NCI-H460 (cell line): ENCODE measurements at regions not wholly inside any gene's neighbourhood (a gene's known extent, or its start where the extent isn't known, plus 50 kb on each side); places are given as distances from the start of the nearest gene placed in this dataset.

Experiments used
- DNase-seq: peaks from one replicate; pipeline ENCODE4 v3.0.0-alpha.2; 2016; ENCODE audit warnings: low read depth; ENCODE audit errors: extremely low read depth

DNA sequence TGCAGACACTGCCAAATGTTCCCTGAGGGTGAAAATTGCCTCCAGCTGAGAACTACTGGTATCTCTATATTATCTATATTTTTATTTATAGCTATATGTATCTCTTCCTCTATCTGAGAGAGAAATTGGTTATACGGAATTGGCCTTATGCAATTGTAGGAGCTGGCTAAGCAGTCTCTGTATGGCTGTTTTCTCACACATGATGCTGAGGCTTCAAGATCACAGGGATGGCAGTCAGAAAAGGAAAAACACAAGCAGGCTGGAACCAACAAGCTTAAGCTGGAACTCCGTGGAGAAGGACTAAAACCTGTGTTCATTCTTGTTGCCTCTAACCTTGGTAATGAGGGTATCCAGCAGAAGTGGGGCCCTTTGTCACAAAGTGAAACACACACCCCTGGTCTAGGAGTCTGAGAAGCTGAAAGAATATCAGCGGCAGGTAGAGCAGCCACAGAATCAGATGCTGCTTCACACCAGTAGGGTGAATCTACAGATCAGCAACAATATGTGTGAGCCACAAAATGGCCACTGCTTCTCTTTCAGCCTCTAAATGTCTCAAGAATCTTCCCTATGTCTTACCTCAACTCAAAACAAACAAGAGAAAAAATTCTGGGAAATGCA, 166.5 kb upstream of the PPP1R2C start:
- no peak for DNase-seq

DNA sequence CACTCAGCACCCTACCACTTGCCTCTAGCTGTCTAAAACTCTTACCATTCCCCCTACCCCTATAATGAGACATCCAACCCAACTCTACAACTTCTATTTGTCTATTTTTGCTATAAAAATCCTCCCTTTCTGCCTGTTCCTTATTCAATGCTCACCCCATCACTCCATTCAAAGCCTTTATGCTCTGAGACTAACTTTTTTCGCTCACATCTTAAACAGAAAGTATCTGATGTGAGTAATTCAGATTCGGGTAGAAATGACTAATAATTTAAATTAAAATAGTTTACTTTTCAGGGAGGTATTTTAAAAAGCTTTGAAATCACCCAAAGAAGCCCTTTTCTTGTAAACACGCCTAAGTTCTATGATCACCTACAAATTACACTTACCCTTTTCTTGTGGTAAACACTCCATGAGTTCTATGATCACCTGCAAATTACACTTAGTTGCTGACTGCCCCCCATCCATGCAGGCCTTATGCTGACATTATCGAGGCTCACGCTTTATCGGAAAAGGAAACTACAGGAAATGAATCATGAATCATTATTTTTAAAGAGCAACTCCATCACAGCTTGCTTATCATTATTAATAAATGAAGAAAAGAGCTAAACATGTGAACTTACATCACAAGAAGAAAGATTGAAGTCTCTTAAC, 168.7 kb upstream of the PPP1R2C start:
- no peak for DNase-seq

DNA sequence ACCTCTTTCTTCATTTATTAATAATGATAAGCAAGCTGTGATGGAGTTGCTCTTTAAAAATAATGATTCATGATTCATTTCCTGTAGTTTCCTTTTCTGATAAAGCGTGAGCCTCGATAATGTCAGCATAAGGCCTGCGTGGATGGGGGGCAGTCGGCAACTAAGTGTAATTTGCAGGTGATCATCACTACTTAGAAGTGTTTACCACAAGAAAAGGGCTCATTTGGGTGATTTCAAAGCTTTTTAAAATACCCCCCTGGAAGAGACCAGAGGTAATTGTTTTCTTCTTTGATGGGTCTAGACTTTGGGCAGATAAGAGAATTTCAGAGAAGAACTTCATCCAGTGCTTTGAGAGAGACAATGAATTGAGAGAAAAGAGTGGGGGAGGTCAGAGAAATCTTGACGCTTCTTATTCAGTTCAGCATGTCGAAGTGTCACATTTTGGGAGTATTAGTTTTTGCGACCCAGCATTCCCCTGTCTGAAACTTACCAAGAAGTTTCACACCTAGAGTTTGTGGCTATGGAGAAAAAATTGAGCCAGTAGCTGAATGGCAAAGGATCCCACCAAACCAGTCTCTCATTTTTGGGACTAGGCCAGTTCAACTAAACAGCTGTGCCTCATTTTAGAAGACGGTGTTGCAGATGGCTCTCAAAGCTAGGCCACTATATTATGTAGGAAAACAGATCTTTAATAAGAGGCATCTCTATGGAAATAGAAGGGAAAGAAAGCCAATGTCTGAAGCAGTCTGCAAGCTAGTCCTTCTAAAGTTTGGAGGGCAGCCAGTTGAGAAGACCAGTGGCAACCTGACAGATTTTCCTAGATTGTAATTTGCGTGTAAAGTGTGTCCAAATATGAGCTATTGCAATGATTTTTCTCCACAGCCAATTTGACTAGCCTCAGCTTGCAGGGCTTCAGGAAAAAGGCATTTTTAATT, 171.0 kb upstream of the PPP1R2C start:
- DNase-seq: no peak

DNA sequence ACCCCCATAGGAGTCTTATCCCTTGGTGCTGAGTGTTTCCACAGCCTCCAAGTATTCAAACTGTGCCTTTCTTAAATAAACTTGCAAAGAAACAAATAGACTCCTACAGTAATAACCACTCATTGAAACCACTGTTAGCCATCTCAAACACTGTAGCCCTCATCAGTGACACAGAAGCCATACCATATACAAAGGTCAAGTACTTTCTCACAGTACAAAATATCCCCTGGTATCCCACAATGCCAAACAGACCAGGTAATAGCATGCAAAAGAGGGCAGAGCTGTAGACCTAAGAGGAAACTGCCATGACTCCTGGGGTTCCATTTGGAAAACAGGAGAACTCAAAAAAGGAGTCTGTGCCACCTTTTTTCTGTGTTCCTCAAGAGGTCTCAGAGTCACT, 173.8 kb upstream of the PPP1R2C start:
- DNase-seq: no peak

DNA sequence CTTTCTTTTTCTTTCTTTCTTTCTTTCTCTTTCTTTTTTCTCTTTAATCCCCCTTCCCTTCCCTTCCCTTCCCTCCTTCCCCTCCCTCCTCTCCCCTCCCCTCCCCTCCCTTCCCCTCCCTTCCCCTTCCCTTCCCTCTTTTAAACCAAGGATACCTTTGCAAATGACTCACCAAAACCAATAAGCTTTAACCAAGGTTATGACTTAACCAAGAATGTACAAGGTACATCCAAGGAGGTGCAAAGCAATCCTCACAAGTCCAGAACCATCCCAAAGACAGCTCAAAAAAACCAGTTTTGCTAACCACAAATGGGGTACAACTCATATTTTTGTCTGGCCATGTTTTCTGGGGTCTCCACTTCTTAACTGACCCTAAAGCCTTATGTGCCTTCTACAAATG, 174.7 kb upstream of the PPP1R2C start:
- no peak for DNase-seq

DNA sequence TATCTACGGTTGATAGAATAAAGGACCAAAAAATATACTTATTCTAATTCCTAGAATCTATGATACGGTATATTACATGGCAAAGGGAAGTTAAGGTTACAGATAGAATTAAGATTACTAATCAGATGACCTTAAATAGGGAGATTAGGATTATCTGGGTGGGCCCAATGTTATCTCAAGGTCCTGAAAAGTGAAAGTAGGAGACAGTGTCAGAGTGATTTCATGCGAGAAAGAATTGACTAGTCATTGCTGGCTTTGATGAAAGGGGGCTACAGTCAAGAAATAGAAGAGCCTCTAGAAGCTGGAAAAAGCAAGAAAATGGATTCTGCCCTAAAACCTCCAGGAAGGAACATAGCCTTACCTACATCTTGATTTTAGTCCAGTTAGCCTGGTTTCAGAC, 176.9 kb upstream of the PPP1R2C start:
- DNase-seq: no peak

DNA sequence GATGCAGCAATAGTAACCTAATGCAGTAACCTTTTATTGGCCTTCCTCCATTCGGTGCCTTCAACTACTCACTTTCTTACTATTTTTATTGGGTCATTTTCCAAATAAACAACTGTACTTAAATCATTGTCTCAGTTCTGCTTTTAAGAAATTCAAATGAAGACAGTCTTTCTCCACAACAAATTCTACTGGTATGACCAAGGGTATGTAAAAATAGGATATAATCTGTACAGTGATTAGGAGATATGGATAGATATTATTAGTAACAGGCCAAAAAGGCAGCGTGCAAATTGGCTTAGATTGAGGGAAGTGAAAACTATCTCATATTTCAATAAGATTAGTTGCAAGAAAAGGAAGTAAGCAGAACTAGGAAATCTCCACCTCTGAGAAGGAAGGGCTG, 177.4 kb upstream of the PPP1R2C start:
- no peak for DNase-seq

DNA sequence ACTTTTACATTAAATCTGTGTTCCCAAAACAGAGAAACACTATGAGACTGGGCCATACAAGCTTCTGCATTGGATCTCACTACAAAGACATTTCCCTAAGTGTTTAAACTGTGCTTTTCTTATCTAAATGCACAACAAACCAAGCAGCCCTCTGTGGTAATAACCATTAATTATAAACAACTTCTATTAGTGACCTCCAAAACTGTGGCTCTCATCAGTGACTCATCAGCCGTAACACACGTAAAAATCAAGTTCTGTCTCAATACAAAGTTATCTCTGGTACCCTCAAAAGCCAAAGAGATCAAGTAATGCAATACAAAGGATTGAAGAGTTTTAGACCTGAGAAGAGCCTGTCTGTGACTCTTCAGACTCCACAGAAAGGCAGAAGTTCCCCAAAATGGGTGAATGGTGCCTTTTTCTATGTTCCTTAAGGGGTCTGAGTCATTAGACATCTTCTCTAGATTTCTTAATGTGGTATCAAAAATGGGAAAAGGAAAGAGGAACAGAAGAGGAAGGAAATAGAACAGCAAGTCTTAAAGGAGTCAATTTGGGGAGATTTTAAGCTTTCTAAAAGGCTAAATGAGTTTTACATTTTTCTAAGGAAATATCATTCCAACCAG, 189.8 kb upstream of the PPP1R2C start:
- DNase-seq: no peak

DNA sequence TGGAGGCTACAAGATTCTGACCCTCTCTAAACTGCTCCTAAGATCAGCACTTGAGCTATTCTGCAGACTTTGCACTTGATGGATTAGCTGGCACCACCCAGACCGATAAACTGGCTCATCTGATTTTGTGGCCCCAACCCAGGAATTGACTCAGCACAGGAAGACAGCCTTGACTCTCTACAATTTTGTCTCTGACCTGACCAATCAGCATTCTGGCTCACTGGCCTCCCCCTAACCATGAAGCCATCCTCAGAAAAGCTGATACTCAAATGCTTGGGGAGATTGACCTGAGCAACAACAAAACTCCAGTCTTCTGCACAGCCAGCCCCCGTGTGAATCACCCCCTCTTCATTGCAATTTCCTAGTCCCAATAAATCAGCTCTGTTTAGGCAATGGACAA, 195.4 kb upstream of the PPP1R2C start:
- DNase-seq: no peak

DNA sequence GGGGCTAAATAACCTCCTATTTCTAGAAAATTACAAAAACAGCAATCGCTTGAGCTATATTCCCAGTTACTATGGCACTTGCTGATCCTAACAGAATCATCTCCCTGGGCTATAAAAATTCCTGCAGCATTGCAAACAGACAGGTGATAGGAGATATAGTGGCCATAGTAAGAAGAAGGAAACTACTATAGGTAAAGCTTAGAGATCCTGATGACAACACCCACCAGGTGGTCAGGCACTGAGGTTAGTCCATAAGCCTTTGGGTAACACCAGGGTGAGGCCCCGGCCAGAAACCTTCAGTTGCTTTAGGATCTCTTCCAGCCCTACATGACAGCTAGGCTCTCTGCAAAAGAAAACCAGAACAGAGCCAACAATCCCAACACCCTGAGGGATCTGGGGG, 197.9 kb upstream of the PPP1R2C start:
- no peak for DNase-seq

DNA sequence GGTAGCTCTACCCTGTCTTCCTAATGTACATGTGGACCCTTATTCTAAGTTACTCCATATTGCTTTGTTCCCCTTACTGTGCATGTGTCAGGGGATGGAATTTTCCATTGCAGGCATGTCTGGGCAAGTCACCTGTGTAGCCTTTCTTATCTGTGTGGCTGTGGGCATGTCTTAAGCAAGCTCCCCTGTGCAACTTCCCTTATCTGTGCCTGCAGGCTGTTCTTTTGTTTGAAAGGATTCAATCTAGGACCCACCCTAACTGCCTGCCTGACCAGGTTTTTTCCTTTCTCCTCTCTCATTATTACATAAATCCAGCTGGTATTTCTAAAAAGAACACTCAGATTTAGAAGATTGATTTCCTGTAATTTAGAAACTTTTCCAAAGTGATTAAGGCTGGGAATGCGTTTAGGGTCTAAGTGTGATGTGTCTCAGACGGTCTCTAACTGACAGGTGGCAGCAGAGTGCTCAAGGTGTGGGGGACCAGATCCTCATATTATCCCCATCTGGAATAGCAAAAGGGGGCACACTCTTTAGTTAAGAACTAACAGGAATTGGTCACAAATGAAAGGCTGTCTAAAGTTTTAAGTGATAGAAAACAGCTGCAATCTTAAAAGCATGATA, 198.9 kb upstream of the PPP1R2C start:
- DNase-seq: no peak

DNA sequence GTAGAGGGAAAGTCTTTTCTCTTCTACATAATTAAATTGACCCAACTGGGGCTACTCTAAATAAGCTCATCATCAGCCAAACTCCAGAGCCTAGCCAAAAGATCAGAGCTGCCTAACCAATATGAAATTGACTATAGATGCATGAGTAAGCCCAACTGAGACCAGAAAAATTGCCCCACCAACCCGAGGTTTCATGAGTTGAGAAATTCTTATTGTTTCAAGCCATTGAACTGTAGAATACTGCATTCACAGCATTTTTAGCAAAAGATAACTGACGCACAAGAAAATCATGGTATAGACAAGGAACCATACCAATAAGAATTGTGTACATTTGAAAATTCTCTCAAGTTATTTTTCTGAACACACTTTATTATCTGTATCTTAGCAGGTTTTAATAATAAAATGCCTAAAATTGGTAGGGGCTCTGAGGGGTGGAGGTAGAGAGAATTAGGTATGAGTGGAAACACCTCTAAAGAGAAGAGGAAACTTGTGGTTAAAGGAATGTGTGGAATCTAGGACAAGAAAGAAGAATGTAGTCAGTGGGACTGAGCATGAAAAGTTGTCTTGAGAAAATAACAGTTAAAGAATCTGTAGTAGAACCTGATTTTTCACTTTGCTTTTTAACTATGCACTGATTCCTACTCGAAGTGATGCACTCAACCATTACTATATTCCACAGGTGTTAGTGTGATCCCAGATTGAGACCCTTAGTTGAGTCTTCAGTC, 200.9 kb upstream of the PPP1R2C start:
- DNase-seq: no peak

DNA sequence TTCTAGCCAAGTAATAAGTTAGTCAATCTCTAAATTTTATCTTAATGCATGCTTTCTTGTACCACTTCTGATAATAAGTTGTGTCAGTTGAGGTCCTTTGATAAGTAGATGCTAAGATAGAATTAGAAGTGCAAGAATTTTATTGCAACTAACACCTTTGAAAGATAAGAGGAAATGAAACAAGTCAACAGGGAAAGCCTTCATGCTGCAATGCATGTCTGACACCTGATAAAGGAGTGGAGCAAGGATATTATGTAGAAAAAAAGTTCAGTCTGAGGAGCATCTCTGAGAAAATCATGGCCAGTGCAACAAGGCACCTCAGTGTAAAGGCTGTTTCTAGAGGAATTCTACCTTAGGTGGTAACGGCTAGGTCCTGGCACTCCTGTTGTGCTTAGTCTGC, 210.7 kb upstream of the PPP1R2C start:
- DNase-seq: no peak

DNA sequence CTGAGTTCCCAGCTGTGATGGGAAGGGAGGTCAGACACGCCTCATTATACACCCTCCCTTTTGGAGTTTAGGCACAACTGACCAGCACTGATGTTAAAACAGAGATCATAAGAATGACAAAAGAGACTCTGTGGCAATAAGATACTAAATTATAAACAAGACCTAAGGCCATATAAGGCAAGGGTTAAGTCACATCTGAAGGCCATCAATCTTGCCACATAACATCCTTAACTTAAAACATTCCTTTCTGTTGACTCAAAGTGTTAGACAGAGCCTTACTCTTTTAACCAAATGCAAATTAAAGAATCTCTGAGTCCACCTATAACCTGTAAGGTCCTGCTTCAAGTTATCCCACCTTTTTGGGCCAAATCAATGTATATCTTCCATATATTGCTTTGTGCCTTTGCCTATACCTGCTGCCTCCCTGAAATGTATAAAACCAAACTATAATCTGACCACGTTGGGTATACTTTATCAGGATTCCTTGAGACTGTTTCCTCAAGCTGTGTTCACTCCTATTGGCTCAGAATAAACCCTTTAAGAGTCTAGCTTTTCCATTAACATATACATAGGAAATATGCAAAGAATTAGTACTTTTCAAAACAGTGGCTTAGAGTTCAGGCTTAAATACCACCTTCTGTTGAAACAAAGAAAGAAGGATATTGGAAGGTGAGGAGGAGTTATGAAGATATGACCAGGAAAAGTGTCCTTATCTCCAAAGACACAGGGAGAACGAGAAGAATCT, 214.4 kb upstream of the PPP1R2C start:
- no peak for DNase-seq

DNA sequence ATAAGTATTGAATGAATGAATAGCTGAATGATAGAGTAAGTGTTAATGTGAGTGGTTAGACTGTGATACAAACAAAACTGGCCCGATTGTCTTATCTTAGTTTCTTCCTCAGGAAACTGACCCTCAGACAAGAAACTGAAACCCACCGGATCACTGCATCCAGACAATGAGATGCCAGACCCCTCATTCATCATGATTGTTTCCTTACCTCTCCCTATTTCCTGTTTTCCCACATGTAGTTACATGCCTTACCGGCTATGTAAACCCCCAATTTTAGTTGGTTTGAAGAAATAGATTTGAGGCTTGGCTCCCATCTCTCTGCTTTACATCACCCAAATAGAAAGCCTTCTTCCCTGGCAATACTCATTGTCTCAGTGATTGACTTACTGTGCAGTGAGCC, 218.9 kb upstream of the PPP1R2C start:
- no peak for DNase-seq

DNA sequence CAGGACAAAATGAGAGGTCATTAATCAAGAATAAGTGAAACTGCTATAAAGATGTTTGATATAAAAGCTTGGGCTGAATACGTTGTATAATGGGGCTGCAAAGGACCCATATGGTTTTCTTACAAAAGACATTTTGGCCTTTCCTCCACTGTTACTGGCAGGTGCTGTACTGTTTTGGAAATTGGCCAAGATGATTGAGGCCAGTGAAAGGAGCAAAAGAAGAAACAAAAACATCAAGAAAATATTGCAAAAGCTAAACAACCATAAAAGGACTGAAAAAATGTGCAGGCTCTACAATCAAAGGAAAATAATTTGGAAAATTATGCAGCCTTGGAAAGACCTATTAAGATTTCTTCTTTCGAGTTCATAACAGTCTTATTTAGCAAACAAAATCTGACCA, 222.2 kb upstream of the PPP1R2C start:
- DNase-seq: no peak

DNA sequence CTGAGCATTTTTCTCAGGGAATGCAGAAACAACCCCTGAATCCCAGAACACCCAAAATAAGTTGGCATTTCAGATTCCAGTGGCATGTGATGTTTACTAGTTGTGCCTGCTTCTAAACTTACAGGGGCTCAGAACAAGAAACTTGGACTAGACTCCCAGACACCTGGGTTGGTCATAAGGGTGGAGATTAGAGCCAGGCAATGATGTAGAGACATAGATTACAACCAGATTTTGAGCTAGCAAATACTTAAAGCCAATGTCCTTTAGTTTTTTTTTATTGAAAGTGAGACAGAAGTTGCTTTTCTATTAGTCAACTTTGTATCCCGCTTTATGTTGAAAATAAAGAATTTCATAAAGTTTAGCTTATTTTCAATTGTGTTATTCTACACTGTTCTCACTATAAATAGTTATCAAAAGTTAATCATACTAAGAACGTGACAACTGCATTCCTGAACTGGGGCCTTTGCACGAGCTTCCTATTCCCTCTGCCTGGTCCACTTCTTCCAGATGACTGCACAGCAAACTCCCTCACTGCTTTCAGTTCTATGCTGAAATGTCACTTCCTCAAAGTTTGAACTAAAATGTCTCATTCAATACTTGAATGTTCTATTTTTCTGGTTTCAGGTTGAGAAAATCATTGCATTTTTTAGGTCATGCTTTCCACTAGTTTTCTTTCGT, 224.7 kb upstream of the PPP1R2C start:
- DNase-seq: no peak

DNA sequence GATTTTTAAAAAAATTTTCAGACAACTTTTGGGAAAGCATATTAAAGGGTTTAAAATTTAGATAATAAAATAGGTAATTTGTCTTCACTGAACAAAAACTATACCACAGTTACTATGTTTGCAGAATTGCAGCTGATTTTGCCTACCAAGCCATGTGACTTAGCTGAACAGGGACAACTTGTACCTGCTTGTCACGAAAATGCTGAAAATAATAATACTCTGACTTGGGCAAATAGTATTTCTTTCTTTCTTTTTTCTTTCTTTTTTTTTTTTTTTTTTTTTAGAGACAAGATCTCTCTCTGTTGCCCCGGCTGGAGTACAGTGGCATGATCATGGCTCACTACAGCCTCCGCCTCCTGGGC, 225.2 kb upstream of the PPP1R2C start:
- no peak for DNase-seq

DNA sequence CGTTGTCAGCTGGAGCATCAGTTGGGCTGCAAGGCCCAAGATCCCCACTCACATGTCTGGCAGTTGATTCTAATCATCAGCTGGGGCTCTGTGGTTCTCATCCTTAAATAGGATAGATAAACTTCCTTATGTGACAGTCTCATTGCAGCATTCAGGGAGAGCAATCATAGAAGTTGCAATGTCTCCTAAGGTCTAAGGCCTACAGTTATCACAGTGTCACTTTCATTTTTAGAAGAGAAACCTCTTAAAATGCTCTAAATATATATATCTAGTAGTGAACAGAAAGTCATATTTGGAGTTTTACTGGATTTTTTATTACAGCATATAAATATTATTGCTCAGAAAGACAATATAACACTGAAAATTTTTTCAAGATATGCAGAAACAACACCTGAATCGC, 226.0 kb upstream of the PPP1R2C start:
- no peak for DNase-seq
